Astrocyte (in vitro differentiated cells and primary cell): ENCODE measurements at regions not wholly inside any gene's neighbourhood (a gene's known extent, or its start where the extent isn't known, plus 50 kb on each side); places are given as distances from the start of the nearest gene placed in this dataset.

ENCODE experiments used
- DNase-seq: peaks from one replicate; pipeline ENCODE4 v3.0.0-alpha.2; 2010; ENCODE audit warnings: low read depth
- FAIRE-seq: peaks from 2 replicates; lab custom pipeline; 2011; peaks lifted over from hg19 to GRCh38; lab: Jason Lieb, UNC
- H2AFZ ChIP-seq: 2 replicates; pipeline ENCODE4 v1.6.0; 2012; ENCODE audit warnings: low read depth, low read length, inconsistent platforms
- H3K27ac ChIP-seq: 2 replicates; pipeline ENCODE4 v1.5.1; 2011; ENCODE audit warnings: low read depth, low read length, inconsistent platforms
- H3K27me3 ChIP-seq: 2 replicates; pipeline ENCODE4 v1.6.0; 2011; ENCODE audit warnings: low read length, inconsistent platforms; ENCODE audit not compliant: insufficient read depth
- H3K36me3 ChIP-seq: 2 replicates; pipeline ENCODE4 v1.5.1; 2011; ENCODE audit warnings: low read length, inconsistent platforms; ENCODE audit not compliant: insufficient read depth
- H3K4me1 ChIP-seq: 2 replicates; pipeline ENCODE4 v1.5.1; 2011; ENCODE audit warnings: low read length, inconsistent platforms; ENCODE audit not compliant: insufficient read depth
- H3K4me2 ChIP-seq: 2 replicates; pipeline ENCODE4 v1.6.0; 2012; ENCODE audit warnings: low read length, inconsistent platforms
- H3K4me3 ChIP-seq: 2 replicates; pipeline ENCODE4 v1.5.1; 2011; ENCODE audit warnings: low read depth, mild to moderate bottlenecking, low read length, inconsistent platforms; ENCODE audit not compliant: insufficient read depth
- H3K79me2 ChIP-seq: 2 replicates; pipeline ENCODE4 v1.6.0; 2012; ENCODE audit warnings: mild to moderate bottlenecking, low read length, inconsistent platforms; ENCODE audit not compliant: insufficient read depth
- H3K9ac ChIP-seq: 2 replicates; pipeline ENCODE4 v1.6.0; 2012; ENCODE audit warnings: mild to moderate bottlenecking, low read length, inconsistent platforms
- H3K9me3 ChIP-seq: 2 replicates; pipeline ENCODE4 v1.5.1; 2012; ENCODE audit warnings: low read depth, mild to moderate bottlenecking, low read length, inconsistent platforms; ENCODE audit not compliant: insufficient read depth
- H4K20me1 ChIP-seq: 2 replicates; pipeline ENCODE4 v1.6.0; 2012; ENCODE audit warnings: low read length, inconsistent platforms; ENCODE audit not compliant: insufficient read depth
- H3K27ac Mint-ChIP-seq: one replicate; pipeline ENCODE4 v1.8.0; 2021; ENCODE audit warnings: mild to moderate bottlenecking, mixed read lengths; ENCODE audit not compliant: unreplicated experiment
- H3K27me3 Mint-ChIP-seq: one replicate; pipeline ENCODE4 v1.8.0; 2021; ENCODE audit warnings: low read depth, mixed read lengths; ENCODE audit not compliant: unreplicated experiment
- H3K36me3 Mint-ChIP-seq: one replicate; pipeline ENCODE4 v1.8.0; 2021; ENCODE audit warnings: low read depth, mixed read lengths; ENCODE audit not compliant: unreplicated experiment
- H3K4me1 Mint-ChIP-seq: one replicate; pipeline ENCODE4 v1.8.0; 2021; ENCODE audit warnings: low read depth, mixed read lengths; ENCODE audit not compliant: unreplicated experiment
- H3K4me3 Mint-ChIP-seq: one replicate; pipeline ENCODE4 v1.8.0; 2021; ENCODE audit warnings: mild to moderate bottlenecking, moderate library complexity, mixed read lengths; ENCODE audit not compliant: unreplicated experiment
- H3K9me3 Mint-ChIP-seq: one replicate; pipeline ENCODE4 v1.8.0; 2021; ENCODE audit warnings: mild to moderate bottlenecking, mixed read lengths; ENCODE audit not compliant: unreplicated experiment
- EZH2 ChIP-seq: IDR thresholded peaks from 2 replicates; pipeline ENCODE4 v1.6.1; 2012; ENCODE audit warnings: mild to moderate bottlenecking, low read length, inconsistent platforms; ENCODE audit not compliant: insufficient read depth
- TF ChIP-seq, protein P1 (sequence below): IDR thresholded peaks from 2 replicates; pipeline ENCODE4 v1.5.1; 2011; ENCODE audit warnings: low read depth, mild to moderate bottlenecking, inconsistent platforms, low read length, moderate library complexity; ENCODE audit not compliant: insufficient read depth

DNA sequence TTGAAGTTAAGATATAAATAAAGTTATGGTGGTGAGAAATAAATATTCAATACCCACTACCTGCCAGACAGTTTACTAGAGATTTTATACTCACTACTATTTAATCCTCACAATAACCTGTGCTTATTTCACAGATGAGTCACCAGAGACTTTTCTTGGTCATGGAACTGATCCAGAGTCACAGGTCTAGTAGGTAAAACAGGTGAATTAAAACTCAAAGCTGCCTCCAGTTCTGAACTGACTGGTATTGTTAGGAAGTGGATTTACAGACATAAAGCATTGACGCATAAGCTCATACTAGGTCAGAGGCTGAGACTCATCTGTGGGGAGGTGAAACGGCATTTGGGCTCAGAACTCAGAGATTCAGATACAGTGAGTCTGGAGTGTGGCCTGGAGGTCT is 1009.9 kb downstream of the AGBL1 start:
- FAIRE-seq (no peak), DNase-seq (no peak)
- Mint-ChIP-seq H3K9me3 (peaks cover 2% of the 10 kb centered on the region), H3K4me3 (no peak overlapping the region), H3K36me3 (no peaks in the 10 kb centered on the region), H3K27ac (no peak overlapping the region), H3K27me3 (no peaks in the 10 kb centered on the region), H3K4me1 (peaks cover 5% of the 10 kb centered on the region)
- no peak overlapping the region for H3K4me3 ChIP-seq
- H3K27ac ChIP-seq: no peak overlapping the region
- H2AFZ ChIP-seq: no peak overlapping the region
- no peak overlapping the region for H3K4me2 ChIP-seq
- H3K79me2 ChIP-seq: no peaks in the 10 kb centered on the region
- no peaks in the 10 kb centered on the region for H4K20me1 ChIP-seq
- no peaks in the 10 kb centered on the region for H3K27me3 ChIP-seq
- TF ChIP-seq EZH2: no peak
- TF ChIP-seq, protein P1, sequence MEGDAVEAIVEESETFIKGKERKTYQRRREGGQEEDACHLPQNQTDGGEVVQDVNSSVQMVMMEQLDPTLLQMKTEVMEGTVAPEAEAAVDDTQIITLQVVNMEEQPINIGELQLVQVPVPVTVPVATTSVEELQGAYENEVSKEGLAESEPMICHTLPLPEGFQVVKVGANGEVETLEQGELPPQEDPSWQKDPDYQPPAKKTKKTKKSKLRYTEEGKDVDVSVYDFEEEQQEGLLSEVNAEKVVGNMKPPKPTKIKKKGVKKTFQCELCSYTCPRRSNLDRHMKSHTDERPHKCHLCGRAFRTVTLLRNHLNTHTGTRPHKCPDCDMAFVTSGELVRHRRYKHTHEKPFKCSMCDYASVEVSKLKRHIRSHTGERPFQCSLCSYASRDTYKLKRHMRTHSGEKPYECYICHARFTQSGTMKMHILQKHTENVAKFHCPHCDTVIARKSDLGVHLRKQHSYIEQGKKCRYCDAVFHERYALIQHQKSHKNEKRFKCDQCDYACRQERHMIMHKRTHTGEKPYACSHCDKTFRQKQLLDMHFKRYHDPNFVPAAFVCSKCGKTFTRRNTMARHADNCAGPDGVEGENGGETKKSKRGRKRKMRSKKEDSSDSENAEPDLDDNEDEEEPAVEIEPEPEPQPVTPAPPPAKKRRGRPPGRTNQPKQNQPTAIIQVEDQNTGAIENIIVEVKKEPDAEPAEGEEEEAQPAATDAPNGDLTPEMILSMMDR: no peak
- no peaks in the 10 kb centered on the region for H3K4me1 ChIP-seq
- H3K9ac ChIP-seq: no peak overlapping the region
- H3K36me3 ChIP-seq: no peaks in the 10 kb centered on the region
- H3K9me3 ChIP-seq: no peaks in the 10 kb centered on the region

DNA sequence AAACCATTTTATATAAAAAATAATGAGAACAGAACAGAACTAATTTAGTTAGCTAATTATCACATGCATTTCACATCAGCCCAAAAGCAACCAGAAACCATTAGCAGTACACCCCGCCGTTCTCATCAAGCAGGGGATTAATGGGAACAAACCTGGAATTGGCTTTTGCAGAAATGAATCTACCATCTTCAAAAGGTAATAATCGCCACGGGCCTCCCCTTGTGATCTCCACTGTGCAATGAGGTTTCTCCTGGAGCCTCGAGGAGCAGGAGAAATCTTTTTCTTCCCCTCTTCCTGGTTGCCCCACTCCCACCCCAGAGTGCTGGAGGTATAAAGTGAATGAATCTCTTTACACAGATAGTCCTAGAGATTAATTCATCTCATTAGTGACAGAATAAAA is 1003.5 kb downstream of the AGBL1 start:
- H3K79me2 ChIP-seq: no peaks in the 10 kb centered on the region
- no peak overlapping the region for H3K4me3 Mint-ChIP-seq
- H3K9ac ChIP-seq: no peak overlapping the region
- no peak overlapping the region for H3K4me2 ChIP-seq
- no peaks in the 10 kb centered on the region for H3K9me3 ChIP-seq
- peaks cover 6% of the 10 kb centered on the region for H3K4me1 Mint-ChIP-seq
- no peak overlapping the region for H3K27ac Mint-ChIP-seq
- no peak overlapping the region for H2AFZ ChIP-seq
- H3K27me3 ChIP-seq: no peaks in the 10 kb centered on the region
- no peaks in the 10 kb centered on the region for H3K4me1 ChIP-seq
- FAIRE-seq (no peak), DNase-seq (no peak)
- H4K20me1 ChIP-seq: no peaks in the 10 kb centered on the region
- no peak overlapping the region for H3K27ac ChIP-seq
- peaks cover 2% of the 10 kb centered on the region for H3K9me3 Mint-ChIP-seq
- TF ChIP-seq, protein P1: no peak
- no peak for TF ChIP-seq EZH2
- no peak overlapping the region for H3K4me3 ChIP-seq
- H3K36me3 Mint-ChIP-seq: no peaks in the 10 kb centered on the region
- no peaks in the 10 kb centered on the region for H3K27me3 Mint-ChIP-seq
- H3K36me3 ChIP-seq: no peaks in the 10 kb centered on the region

DNA sequence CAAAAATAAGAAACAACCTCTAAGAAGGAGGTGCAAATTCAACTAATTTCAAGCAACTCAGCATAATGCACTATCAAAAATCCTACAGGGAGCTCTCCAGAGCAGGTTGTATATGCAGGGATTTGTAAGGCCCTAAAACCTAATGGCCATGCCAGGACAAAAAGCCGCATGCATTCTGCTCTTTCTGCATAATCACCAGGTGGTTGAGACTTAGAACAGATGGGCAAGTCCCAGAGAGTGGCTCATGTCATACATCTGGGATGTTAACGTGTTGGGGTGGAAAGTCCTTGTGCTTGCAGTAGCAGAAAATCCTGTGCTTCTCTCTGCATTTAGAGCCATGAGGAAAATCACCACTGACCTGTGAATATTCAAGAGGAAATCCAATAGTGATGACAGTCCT is 1002.9 kb downstream of the AGBL1 start:
- Histone ChIP-seq H4K20me1 (no peaks in the 10 kb centered on the region), H3K27ac (no peak overlapping the region), H3K9me3 (no peaks in the 10 kb centered on the region), H3K27me3 (no peaks in the 10 kb centered on the region), H3K4me3 (no peak overlapping the region), H3K79me2 (no peaks in the 10 kb centered on the region), H3K4me1 (no peaks in the 10 kb centered on the region), H2AFZ (no peak overlapping the region), H3K9ac (no peak overlapping the region), H3K36me3 (no peaks in the 10 kb centered on the region), H3K4me2 (no peak overlapping the region)
- Mint-ChIP-seq H3K4me3 (no peak overlapping the region), H3K27ac (no peak overlapping the region), H3K9me3 (peaks cover 2% of the 10 kb centered on the region), H3K4me1 (peaks cover 6% of the 10 kb centered on the region), H3K27me3 (no peaks in the 10 kb centered on the region), H3K36me3 (no peaks in the 10 kb centered on the region)
- no peak for TF ChIP-seq EZH2
- TF ChIP-seq, protein P1: no peak
- DNase-seq (no peak), FAIRE-seq (no peak)
